Anterior cingulate cortex (tissue), 58 donors: ENCODE measurements at regions not wholly inside any gene's neighbourhood (a gene's known extent, or its start where the extent isn't known, plus 50 kb on each side); places are given as distances from the start of the nearest gene placed in this dataset.
"Not testable (repeated sequence)": the region's sequence is repeated elsewhere in the genome, so short reads cannot be mapped to it uniquely, and the experiment has no call there.

ENCODE experiments used
- DNase-seq, 58 donors: peaks; one replicate each; lab custom pipeline; 2025; lab: John Stamatoyannopoulos, UW

DNA sequence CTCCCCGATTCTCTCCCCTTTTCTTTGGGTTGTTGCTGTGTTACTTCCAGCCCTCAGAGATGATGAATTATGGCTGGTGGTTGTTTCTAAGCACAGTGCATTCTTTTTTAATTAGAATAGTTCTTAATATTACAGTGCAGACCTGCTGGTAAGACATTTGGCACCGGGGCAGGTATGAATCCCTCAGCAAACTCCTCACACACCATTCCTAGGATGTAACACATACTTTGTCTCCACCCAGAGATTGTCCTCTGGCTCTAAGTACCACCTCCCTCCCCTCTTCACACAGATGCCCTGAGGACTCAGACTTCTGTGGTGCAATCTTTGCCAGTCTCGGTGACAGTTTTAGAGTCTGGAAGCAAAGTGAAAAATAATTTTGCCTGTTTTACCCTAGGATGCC is 143.1 kb downstream of the HLX start:
- DNase-seq, result no peak

DNA sequence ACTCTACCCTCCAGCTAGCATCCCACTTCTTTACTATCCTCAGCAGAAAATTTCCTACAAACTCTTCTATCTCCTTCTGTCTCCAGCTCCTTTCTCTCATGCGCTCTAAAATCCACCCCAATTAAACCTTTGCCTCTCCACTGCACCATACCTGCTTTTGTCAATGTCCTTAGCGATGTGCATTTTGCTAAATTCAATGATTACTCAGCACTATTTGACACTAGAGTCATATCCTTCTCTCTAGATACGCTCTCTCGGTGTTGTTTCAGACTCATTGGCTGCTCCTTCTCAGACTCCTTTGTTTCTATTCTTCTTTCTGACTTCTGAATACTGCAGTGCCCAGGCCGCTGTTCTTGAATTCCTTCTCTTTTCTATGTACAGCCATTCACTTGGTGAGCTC is 144.2 kb downstream of the HLX start:
- DNase-seq, result no peak

DNA sequence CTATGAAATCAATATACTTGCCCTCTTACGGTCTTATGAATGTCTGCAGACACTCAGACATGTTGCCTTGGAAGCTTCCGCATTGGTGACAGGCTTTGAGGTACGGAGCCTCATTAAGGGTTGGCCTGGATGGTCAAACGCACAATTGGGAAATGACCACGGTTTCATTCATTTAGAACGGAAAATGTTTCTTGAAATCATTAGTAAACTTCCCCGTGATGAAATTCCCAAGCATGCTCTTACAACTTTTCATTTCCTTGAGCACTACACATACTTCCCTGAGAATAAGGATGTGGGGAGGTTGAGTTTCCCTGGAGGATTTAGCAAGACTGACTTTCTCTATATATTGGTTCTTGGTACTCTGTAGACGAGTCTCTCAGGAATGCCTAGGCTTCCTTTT is 146.3 kb downstream of the HLX start:
- DNase-seq, result no peak

DNA sequence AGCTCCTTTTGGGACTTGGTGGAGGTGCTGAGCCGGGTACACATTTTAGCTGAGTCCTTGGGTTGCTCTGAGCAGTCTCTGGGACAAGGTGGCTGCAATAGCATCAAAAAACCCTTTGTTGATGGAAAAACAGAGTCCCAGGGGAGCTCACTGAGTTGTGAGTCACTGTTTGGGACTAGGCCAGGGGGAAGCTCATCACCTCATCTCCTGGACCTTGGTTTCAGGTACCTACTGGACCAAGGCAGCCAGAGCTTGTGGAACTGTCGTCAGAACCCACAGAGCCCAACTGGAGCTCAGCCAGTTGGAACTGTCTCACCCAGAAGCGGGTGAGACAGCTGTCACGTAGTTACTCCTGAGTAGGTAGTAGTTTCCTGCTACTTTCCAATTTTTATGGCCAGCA is 146.7 kb downstream of the HLX start:
- no peak for DNase-seq

DNA sequence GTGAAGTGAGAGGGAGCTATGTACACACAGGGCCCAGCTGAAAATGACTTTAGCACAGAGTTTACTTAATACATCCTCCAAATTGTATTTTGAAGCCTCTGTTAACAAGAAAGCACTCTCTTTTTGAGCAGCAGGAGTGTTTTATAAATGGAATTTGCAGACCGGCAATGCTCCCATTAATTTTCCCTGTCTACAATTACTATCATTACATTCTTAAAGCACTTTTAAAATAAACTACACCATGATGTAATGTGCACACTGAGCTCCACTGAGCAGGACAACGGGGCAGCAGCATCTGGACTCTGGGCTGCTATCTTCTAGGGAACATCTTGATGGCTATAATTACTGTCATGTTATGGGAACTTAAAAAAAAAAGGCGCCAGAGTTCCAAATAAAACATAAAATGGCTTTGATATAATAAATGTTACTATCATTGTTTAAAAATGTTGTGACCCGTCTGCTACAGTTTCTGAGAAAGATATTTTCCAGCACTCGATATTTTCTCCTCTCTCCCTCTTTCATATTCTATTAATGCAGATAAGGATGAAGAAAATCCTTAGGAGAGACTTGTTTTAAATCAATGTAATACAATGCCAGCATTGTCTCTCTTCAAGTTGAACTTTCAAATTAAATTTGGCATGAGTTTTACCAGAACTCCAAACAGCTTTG is 150.9 kb downstream of the HLX start:
- DNase-seq, result no peak

DNA sequence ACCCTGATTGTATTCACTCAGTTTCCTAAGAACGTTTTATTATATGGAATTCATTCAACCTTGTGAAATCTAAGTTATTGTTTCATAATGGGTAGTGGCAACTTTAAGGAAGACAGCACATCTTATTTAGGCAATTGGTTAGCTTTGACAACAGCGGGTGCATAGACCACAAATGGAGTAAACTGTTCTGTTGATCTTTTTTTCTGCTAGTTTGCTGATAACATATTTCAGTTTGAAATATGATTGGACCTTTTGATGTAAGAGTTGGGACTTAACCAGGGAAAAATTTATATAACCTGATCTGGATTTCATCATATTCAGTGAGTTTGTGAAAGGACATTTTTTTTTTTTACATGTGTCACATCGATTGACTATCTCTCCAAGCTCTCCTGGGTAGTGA is 151.7 kb downstream of the HLX start:
- DNase-seq, result no peak

DNA sequence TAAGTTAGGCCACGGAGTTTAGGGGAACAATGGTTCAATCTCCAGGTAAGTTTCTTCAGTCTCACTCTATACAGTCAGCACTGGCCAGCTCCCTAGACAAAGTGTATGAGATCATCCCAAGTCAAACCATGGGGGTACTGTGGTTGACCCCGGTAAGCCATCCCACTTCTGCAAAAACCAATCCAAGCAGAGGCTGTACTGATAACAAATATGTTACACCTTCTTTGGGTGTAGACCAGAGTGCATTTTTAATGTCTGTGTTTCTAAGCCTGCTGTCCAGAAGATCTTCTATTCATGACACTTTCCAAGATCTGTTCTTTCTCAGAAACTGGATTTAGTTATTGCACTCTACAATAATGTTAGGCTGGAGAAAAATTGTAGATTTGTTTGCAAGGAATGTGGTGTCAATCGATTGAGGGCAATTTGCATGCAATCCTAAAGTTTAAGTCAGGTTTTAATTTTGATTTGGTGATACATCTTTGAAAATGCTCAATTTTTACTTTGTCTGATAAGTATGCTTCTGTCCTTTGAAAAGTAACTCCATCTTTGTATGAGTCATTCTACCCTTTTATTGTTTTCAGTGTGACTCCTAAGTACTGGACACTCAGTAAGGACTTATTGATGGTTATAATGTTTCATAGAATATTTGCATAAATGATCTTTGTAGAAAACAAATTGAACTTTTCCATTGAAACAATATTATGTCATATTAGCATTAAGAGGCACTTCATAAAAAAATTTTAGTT is 152.4 kb downstream of the HLX start:
- DNase-seq, result no peak

DNA sequence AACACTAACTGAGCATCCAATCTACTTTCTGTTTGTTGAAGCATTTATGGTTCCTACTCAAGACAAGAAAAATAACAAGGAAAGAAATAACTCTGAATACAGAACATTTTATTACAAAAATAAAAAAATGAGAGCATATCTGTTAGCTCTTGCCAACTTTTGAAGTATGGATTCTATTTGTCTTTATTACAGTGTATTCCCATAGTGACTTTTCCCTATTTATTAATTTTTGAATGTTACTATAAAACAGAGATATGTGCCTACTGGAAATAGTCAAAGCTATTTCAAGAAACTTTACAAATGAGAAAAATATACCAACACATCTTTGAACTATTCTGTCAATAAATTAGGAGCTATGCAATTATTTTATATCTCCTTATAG is 153.0 kb downstream of the HLX start:
- DNase-seq, result no peak

DNA sequence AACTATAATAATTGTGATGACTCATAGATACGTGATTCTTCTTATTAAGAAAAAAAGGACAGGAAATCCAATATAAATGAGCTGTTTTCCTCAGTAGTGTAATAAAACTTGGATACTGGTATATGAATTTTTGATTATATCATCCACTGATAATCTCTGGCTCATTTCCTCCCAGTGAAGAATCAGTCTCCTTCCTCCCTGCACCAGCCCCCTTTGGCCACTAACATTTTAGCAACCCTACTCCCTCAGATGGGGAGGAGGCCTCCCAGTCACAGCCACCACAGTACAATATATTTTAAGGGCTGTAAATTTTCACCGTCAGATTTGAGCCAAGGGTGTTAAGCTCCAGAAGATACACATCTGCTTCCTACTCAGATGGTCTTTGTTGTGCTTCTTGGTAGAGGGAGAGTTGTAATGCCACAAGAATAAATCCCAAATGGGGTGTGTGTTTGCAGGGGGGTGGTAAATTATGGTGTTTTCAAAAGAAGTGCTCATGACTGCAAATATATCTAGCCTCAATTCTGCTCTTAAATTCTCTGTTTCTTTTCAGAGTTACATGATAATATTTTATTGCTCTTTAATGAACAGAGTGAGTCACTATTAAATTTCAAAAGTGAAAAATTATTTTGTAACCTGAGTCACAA is 153.5 kb downstream of the HLX start:
- DNase-seq, result no peak

DNA sequence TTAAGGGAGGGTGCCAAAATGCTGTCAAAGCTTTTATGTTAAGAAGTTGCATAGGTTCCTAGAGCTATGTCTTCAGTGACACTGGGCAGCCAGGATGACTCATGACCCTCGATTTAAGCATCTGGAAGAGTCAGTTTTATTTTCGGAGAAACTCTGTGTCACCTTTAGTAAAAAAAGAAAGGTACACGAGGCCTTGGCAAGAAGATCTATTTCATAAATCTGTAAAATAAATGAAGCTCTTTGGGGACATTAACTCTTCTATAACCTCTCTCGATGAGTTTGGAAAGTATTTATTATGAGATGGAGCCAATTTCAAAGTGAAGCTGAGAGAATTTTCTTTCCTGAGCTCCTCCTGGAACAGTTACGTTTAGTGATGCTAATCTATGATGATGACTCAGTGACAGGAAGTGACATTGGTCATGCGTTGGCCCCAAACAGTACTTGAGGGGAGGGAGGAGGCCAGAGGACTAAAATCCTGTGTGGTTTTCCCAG is 156.5 kb downstream of the HLX start:
- no peak for DNase-seq

DNA sequence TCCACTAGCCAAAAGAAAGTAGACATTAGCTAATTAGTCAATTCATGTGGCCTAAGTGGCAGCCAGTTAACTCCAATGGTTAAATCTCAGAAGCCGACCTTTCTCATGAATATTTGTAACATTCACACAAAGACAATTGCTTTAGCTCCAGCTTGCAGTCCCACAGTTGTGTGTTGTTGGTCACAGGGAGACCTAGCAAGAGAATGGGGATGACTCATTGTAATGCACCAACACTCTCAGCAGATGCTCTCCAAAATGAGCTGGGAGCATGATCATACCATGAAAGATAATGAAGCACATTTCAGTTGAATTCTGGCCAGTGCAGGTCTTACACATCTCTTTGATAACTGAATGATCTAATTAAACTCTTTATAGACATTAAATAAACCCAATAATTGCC is 160.4 kb downstream of the HLX start:
- peak in 1 of 58 donors; percentile 22 for DNase-seq

DNA sequence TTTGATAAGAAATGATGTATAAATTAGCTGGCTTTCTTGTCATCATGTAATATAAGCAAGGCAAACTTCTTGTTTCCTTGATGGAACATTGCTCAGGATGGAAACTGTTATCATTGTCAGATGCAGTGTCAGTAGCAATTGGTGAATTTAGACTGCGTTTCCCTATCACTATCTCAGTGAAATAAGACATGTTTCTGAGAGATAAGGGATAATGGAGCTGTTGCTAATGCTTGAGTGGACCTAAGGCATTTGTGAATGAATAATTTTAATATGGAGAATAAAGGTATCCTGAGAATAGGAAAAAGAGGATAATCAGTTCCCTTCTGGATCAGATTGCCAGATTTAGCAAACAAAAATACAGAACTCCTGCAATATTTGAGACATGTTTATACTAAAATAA is 160.9 kb downstream of the HLX start:
- DNase-seq, result no peak

DNA sequence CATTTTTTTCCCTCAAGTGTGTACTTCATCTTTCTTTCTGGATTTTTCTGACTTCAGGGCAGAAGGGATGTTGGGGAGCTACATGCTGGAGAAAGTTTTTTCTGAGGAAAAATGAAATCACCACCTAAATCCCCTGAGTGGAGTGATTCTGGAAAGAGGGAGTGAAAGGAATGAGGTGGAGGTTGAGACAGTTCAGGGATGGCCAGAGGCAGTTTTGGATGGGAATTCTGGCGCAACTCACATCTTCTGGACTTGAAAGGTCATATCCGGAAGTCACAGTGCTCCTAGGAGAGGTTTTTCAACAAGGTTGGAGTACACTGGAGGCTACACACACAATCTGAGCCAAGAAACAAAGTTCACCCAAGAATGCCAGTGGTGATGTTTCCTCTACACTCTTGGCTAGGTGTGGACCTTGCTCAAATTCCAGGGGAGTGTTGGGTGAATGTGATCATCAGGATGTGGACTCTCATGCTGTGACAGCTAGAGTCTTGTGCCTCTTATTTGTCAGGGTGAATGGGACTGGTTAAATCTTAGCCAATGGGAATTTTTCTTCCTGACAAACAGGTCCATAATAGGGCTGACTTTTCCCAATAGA is 161.5 kb downstream of the HLX start:
- no peak for DNase-seq

DNA sequence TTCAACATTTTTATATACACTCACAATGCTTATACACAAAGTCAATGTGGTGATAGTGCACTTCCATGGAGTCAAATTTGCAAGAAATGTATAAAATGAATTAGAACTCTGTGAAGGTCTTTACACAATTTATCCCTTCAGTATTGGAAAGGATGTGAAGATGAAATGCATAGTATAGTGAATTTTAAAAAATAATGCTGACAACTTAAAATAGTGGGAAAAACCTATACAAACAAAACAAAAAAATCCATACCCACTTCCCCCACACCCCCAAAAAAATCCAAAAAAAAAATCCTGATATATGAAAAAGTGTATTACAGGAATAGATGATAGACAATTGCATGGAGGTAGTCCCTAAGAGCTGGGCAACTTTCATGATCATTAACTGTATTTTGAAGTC is 165.3 kb downstream of the HLX start:
- DNase-seq, result no peak

DNA sequence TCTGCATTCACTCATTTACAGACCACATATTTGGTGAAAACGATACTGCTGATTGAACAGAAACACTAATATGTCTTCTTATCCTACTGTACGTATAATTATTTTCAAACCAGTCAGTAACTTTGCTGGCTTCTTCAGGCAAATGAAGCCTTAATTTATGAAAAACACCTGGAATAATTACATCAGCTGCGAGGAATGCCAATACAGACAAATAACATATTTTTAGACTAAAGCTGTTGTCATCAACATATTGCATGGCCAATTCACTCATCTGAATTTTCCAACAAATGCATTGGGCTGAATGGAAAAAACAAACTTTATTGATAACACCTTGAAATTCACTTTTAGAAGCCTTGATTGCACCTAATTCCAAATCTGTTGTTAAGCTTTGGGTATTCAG is 165.9 kb downstream of the HLX start:
- DNase-seq, result no peak

DNA sequence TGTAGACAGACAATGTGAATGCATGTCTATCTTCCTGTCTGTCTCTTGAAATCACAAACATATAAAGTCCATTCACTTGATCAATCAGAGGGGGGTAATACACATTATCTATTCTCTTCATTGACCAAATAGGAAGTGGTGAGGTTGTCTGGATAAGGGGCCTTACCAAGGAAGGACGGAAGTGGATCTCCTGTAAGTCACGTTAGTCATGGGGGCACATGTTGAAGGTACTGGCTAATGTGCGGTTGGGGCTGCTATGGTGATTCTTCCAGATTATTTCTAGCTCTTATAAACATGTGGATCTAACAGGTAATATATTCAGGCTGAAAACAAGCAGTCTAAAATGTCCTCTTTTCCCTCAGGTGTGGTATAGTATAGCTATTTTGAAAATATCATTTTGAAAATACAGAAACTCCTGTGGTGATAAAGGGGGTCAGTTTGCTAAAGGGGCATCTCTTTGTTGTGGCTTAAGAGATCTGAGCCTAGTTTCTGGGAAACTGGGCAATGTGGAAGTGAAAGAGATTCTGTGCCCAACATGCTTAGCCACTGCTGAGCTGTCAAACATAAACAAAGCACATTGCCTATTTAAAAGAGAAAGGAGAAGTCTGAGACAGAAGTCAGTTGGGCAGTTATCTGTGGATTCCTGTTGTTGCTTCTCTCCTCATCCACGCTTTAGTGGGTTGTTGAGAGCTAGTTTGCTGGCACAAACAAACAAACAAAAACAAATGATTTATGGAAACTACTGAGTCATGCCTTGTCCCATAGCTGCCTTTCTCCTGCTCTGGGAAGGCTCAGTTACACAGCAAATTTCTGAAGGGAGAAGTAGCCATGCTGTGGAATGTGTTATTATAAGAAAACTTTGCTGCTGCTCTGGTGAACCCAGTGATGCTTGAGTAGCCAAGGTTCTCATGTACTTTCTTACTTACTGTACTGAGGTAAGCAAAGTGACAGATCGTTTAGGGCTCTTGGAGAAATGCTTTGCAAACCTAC is 166.9 kb downstream of the HLX start:
- DNase-seq, result peak in 2 of 58 donors; percentile 4 to 5

DNA sequence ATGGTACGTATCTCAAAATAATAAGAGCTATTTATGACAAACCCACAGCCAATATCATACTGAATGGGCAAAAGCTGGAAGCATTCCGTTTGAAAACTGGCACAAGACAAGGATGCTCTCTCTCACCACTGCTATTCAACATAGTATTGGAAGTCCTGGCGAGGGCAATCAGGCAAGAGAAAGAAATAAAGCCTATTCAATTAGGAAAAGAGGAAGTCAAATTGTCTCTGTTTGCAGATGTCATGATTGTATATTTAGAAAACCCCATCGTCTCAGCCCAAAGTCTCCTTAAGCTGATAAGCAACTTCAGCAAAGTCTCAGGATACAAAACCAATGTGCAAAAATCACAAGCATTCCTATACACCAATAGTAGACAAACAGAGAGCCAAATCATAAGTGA is 172.1 kb downstream of the HLX start:
- DNase-seq, result not testable (repeated sequence)

DNA sequence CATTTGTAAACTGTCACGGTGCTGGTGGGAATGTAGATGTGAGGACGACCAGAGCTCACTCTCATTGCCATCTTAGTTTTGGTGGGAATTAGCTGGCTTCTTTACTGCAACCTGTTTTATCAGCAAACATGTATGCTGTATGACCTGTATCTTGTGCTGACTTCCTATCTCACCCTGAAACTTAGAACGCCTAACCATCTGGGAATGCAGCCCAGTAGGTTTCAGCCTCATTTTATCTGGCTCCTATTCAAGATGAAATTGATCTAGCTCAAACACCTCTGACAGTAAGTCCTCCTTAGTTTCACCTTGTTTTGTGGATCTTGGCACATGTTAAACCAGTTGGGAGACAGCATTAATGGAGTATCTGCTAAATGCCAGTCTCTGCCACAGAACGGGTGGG is 174.6 kb downstream of the HLX start:
- no peak for DNase-seq

DNA sequence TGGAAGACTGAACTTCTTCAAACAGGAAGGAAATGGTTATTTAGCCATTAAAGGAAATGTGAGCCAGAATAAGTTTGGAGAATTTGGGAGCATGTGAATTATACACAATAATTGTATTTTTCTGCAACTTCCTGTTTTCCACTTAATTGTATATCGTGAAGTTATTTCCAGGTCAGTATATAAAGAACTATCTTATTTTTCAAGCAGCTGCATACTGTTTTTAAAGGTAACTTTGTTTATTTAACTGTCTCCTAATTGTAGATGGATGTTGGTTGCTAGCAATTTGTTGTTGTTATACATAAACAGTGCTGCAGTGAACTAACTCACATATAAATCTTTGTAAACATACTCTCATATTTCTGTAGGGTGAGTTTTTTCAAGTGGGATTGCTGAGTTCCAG is 180.3 kb downstream of the HLX start:
- no peak for DNase-seq

DNA sequence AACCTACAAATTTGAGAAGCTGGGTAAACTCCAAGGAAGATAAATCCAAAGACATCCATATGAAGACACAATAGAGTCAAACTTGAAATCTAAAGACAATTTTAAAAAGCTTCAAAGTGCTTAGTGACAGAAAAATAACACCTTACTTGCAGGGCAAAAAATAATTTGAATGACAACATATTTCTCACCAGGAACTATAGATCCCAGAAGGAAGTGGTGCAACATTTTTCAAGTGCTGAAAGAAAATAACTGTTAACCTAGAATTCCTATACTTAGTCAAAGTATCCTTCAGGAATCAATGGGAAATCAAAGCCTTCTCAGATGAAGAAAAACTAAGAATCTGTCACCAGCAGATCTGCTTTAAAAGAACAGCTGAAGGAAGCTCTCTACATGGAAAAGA is 184.4 kb downstream of the HLX start:
- DNase-seq, result no peak
